ENCODE measurements at regions not wholly inside any gene's neighbourhood (a gene's known extent, or its start where the extent isn't known, plus 50 kb on each side); places are given as distances from the start of the nearest gene placed in this dataset.
"Not testable (repeated sequence)": the region's sequence is repeated elsewhere in the genome, so short reads cannot be mapped to it uniquely, and the experiment has no call there.

- DNase-seq: no peak
Observed at GRCh38 chr1:244271691-244272308, 179.9 kb downstream of the ADSS2 start.

GRCh38 chr1:244272471-244273261 lies 179.0 kb downstream of the ADSS2 start:
- DNase-seq: peak; percentile 65

DNA sequence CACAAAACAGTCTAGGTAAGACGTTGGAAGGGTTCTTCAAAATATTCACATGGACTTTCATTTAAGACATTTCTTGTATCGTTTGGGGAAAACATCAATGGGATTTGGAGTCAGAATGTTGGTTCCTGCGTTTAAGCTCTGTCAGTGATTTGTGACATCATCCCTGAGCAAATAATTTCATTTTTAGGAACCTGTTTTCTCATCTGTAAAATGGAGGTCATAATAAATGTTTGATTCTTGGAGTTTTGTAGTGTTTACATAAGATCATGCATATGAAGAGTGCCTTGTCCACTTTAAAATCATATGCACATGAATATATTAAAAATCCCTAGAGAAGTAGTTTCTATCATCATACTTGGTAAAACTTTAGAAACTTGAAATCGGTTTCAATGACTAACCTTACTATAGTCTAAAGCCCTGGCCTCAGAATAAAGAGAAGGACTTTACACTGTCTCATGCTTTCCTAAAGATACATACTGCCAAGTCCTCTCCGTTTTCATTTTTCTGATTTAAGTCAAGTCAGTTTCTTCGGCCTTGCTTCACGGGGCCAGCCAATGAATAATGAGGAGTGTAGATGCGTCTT lies 178.4 kb downstream of the ADSS2 start:
- no peak for DNase-seq

- DNase-seq: no peak
Observed at GRCh38 chr1:244273845-244274619, 177.7 kb downstream of the ADSS2 start.

DNA sequence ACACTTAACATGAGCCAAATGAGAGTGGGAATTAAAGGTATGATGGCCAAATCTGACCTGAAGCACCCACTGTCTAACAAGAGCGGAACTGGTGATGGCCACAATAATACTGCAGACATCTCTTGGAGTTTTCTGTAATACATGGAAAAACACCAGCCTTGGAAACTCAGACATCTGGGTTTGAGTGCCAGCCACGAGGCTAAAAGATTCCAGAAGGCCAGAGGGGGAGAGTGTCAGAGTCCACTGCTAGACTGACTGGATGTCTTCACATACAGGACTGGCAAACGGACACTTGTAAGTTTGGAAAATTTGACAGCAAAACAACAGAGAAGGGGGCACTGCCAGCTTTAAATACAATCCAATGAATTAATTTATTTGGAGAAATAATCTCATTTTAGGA lies 175.1 kb downstream of the ADSS2 start:
- DNase-seq: no peak

DNA sequence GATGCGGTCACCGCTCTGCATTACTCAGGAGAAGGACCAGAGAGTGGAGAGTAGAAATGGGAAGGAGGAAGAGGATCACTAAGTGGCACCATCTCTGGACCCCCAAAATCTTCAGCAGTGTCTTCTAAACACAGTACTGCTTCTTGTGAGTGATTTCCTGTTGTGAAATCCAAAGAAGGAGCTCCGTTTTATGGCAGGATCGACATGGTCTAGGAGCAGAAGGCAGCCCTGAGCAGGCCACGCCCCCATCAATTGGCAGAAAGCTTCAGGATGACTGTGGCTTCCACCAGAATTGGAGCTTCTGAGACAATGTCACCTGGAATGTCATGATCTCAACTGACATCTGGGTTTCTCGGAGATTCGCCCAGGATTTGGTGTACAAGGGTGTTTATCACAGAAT lies 171.5 kb downstream of the ADSS2 start:
- no peak for DNase-seq

- no peak for DNase-seq
Observed at GRCh38 chr1:244280859-244281258, 170.8 kb downstream of the ADSS2 start.

- no peak for DNase-seq
Observed at GRCh38 chr1:244283772-244284171, 167.9 kb downstream of the ADSS2 start.

- DNase-seq: no peak
Observed at GRCh38 chr1:244284641-244285156, 167.0 kb downstream of the ADSS2 start.

- DNase-seq: no peak
Observed at GRCh38 chr1:244286341-244286740, 165.4 kb downstream of the ADSS2 start.

GRCh38 chr1:244287726-244288125 lies 164.0 kb downstream of the ADSS2 start:
- DNase-seq: no peak

DNA sequence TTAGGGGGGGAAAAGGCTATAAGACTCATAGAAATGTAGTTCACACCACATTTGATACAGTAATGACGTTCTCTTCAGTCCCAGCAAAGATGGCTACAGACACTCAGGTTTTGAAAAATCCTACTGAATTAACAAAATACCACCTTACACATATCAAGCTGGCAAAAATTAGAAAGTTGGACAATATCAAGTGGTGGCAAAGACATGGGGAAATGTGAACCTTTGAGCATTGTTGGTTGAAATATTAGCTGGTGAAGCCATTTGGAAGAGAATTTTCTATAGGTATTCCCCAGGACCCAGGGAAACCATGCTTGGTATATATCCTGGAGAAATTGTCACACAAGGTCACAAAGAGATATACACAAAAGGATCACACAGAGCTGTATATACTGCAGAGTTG lies 163.0 kb downstream of the ADSS2 start:
- DNase-seq: no peak

- DNase-seq: no peak
Observed at GRCh38 chr1:244289991-244290785, 161.5 kb downstream of the ADSS2 start.

DNA sequence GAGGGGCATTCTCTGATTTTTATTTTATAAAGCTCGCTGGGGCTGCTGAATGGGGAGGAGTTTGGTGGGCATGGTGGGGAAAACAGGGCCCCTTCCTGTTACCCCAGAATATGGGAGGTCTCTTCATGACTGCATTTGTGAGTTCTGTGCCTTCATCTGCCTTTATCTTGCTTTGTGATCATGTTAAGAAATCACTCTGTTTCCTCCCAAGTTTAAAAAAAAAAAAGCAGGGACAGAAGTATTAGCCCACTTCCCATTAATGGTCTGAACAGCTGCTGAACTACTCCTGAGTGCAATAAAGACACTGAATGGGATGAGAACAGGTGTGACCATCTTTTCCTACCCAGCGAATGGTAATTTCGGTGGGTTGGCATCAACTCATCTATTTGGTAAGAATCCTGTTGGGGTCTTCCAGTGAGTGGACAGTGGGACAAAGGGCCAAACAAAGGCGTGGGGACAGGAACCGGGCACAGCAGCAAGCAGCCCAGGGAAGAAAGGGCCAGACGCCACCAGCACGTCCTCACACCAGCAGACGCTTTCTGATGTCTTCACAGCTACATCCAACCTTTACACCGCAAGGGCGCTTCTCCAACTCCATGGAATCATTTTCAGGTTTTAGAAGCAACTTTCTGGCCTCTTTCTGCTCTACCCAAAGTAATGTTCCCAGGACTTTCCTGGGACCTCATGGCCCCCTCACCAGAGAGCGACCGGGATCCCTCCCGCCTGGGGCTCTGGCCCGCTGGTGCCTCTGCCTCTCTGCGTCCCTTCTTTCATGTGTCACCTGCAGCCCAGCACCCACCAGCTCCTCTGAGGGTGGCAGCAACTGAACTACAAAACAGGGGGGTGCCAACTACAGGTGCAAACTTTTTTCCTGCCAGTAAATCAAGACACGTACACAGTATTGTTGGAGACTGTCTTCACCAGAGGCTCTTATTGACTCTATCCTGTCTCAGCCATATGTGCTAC lies 160.2 kb downstream of the ADSS2 start:
- no peak for DNase-seq

DNA sequence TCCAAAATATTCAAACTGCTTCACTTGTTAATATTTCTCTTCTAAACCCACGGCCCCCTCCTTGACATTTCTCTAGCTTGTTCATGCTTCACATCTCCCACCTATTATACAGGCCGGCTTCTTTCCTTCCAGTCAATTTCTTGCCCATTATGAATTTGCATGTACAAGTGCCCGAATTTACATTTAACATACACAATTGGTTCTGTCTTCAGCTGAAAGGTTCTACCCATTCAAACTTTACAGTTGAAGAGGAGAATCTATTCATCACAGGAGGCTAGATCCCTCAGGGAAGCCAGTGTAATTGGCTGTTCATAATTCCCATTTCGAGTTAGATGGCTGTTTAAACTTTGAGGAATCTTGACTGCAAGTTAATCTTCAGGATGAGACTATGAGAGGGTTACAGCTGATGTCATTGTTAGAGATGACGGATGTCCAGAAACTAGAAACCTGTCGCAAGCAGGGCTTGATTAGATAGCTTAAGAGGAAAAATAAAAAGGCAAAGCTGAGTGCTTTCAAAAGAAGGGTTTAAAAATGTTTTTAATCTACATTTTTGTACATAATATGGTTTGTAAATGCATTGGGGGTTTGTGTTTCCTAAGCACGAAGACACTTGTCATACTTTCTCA lies 157.0 kb downstream of the ADSS2 start:
- DNase-seq: no peak

- no peak for DNase-seq
Observed at GRCh38 chr1:244296003-244296402, 155.7 kb downstream of the ADSS2 start.

DNA sequence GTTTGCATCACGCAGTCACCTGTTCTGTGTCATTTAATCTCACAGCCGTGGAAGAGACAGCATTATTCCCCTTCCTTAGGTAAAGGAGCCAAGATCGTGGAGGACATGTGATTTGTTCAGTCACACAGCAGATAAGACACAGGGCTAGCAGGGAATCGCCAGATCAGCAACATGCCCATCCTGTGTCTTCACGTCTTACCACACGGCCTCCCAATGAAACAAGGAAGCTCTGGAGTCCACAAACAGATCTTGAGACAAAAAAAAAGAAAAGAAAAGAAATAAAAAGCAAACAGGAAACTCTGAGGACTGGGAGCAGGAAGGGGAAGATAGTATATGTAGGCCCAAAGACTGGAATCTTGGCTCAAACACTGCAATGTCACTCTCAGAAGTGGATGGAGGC lies 155.3 kb downstream of the ADSS2 start:
- DNase-seq: no peak

DNA sequence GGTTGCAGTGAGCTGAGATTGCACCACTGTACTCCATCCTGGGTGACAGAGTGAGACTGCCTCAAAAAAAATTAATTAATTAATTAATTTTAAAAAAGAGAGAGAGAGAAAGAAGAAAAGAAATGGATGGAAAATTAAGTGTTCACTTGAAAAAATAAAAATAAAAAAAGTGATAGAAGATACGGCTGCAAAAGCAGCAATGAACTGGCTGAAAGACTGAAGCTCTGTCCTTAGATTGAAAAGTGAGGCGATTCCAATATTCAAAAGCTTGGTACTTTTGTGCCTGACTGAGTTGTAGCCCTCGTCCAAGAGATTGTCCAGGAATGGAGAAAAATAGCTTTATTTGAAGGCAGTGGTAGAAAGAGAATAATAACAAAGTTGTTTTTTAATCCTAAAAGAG lies 154.6 kb downstream of the ADSS2 start:
- no peak for DNase-seq

GRCh38 chr1:244297616-244298015 lies 154.1 kb downstream of the ADSS2 start:
- DNase-seq: no peak

GRCh38 chr1:244300029-244300375 lies 151.7 kb downstream of the ADSS2 start:
- DNase-seq: not testable (repeated sequence)
